NCI-H146 treated with DMSO at 0.1 percent for 48 hours (cell line): ENCODE measurements at regions not wholly inside any gene's neighbourhood (a gene's known extent, or its start where the extent isn't known, plus 50 kb on each side); places are given as distances from the start of the nearest gene placed in this dataset.

Source experiments
- DNase-seq: peaks from one replicate; lab custom pipeline; 2025; ENCODE audit not compliant: unreplicated experiment; lab: John Stamatoyannopoulos, UW

GRCh38 chr20:48193627-48194425 lies 408.5 kb upstream of the SULF2 start:
- DNase-seq, result no peak

- no peak for DNase-seq
Measured at GRCh38 chr20:48192109-48192508, 406.8 kb upstream of the SULF2 start.

GRCh38 chr20:48191200-48191599 lies 405.9 kb upstream of the SULF2 start:
- no peak for DNase-seq

- no peak for DNase-seq
Measured at GRCh38 chr20:48190757-48191156, 405.5 kb upstream of the SULF2 start.

GRCh38 chr20:48189181-48189580 lies 403.9 kb upstream of the SULF2 start:
- DNase-seq, result no peak

GRCh38 chr20:48187851-48188250 lies 402.6 kb upstream of the SULF2 start:
- no peak for DNase-seq

- no peak for DNase-seq
Measured at GRCh38 chr20:48186915-48187314, 401.6 kb upstream of the SULF2 start.

GRCh38 chr20:48186447-48186846 lies 401.2 kb upstream of the SULF2 start:
- DNase-seq, result no peak

- DNase-seq, result no peak
Measured at GRCh38 chr20:48184229-48184628, 398.9 kb upstream of the SULF2 start.

- no peak for DNase-seq
Measured at GRCh38 chr20:48181261-48181935, 396.1 kb upstream of the SULF2 start.

- DNase-seq, result no peak
Measured at GRCh38 chr20:48180618-48181017, 395.3 kb upstream of the SULF2 start.

- no peak for DNase-seq
Measured at GRCh38 chr20:48180024-48180423, 394.7 kb upstream of the SULF2 start.

- no peak for DNase-seq
Measured at GRCh38 chr20:48178633-48179032, 393.4 kb upstream of the SULF2 start.

GRCh38 chr20:48177058-48177457 lies 391.8 kb upstream of the SULF2 start:
- no peak for DNase-seq

- no peak for DNase-seq
Measured at GRCh38 chr20:48176139-48176538, 390.9 kb upstream of the SULF2 start.

- DNase-seq, result no peak
Measured at GRCh38 chr20:48175261-48175660, 390.0 kb upstream of the SULF2 start.

GRCh38 chr20:48172357-48172702 lies 387.0 kb upstream of the SULF2 start:
- no peak for DNase-seq

- DNase-seq, result no peak
Measured at GRCh38 chr20:48171626-48172356, 386.5 kb upstream of the SULF2 start.

GRCh38 chr20:48171071-48171470 lies 385.8 kb upstream of the SULF2 start:
- DNase-seq, result no peak

- no peak for DNase-seq
Measured at GRCh38 chr20:48170625-48171024, 385.3 kb upstream of the SULF2 start.

GRCh38 chr20:48169650-48170225 lies 384.5 kb upstream of the SULF2 start:
- DNase-seq, result no peak
